ENCODE measurements at regions not wholly inside any gene's neighbourhood (a gene's known extent, or its start where the extent isn't known, plus 50 kb on each side); places are given as distances from the start of the nearest gene placed in this dataset.

DNA sequence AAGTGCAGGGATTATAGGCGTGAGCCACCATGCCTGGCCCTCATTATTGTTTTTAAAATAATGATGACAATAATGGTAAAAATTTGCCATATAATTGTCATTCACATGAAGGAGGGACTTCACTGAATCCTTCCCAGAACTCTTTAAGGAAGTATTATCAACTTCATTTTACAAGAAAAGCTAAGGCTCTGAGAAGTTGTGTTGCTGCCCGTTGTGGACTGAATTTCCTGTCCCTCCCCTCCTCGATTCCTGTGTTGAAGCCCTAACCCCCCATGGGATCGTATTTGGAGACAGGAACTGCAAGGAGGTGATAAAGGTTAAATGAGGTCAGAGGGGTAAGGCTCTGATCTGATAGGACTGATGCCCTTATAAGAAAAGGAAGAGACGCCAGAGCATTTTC is 458.0 kb downstream of the HAPSTR1 start:
- TF ChIP-seq EZH2 (IDR thresholded peaks at IDR 0.05; ENCODE audit: insufficient read depth, poor library complexity, severe bottlenecking) (no peak), EZH2phosphoT487 (IDR thresholded peaks at IDR 0.05; ENCODE audit: insufficient read depth, low read depth) (no peak)
